Endothelial cell of umbilical vein (primary cell): ENCODE measurements at regions not wholly inside any gene's neighbourhood (a gene's known extent, or its start where the extent isn't known, plus 50 kb on each side); places are given as distances from the start of the nearest gene placed in this dataset.

Experiments
- BruUV-seq: library from RNA; stranded (reverse); fragments of 400-500 nt; replicated peaks from 2 replicates; lab custom pipeline; 2021; lab: Mats Ljungman, UMichigan
- CTCF ChIA-PET: fragments of 300-600, 350-600 bp; sonication (Branson Sonifier 250); formaldehyde crosslinking; loops from one replicate; lab custom pipeline; 2021; ENCODE audit warnings: antibody characterized with exemption, inconsistent platforms; lab: Charles Lee
- POLR2A ChIA-PET: fragments of 300-600, 350-600 bp; sonication (Branson Sonifier 250); formaldehyde crosslinking; loops from one replicate; lab custom pipeline; 2021; ENCODE audit warnings: antibody characterized with exemption, inconsistent platforms; lab: Charles Lee
- DNase-seq: peaks from one replicate; pipeline ENCODE4 v3.0.0-alpha.2; 2011; ENCODE audit warnings: low read depth, low spot score
- FAIRE-seq: peaks from 2 replicates; lab custom pipeline; 2011; peaks lifted over from hg19 to GRCh38; lab: Jason Lieb, UNC
- H2AFZ ChIP-seq: 2 replicates; pipeline ENCODE4 v1.6.0; 2012; ENCODE audit warnings: low read depth, low read length, control low read depth, inconsistent platforms
- H3K27ac ChIP-seq: 2 replicates; pipeline ENCODE4 v1.5.1; 2011; ENCODE audit warnings: low read depth, mild to moderate bottlenecking, control low read depth, low read length, moderate library complexity; ENCODE audit not compliant: insufficient read depth
- H3K27me3 ChIP-seq, 2 experiments: 2 replicates each; pipeline versions ENCODE4 v1.6.0 to v1.6.1; 2011; ENCODE audit warnings: low read length in 2 of 2, mixed read lengths in 1 of 2; ENCODE audit not compliant: control insufficient read depth in 2 of 2, insufficient read depth in 2 of 2
- H3K36me3 ChIP-seq, 2 experiments: 2 replicates in 1 of 2; 3 replicates in 1 of 2; pipeline ENCODE4 v1.5.1; 2011; ENCODE audit warnings: low read length in 2 of 2, mild to moderate bottlenecking in 1 of 2, moderate library complexity in 1 of 2; ENCODE audit not compliant: control insufficient read depth in 2 of 2, insufficient read depth in 2 of 2; ENCODE audit errors: extremely low read depth in 1 of 2
- H3K4me1 ChIP-seq: 3 replicates; pipeline ENCODE4 v1.5.1; 2011; ENCODE audit warnings: mild to moderate bottlenecking, low read length; ENCODE audit not compliant: control insufficient read depth, insufficient read depth; ENCODE audit errors: extremely low read depth
- H3K4me2 ChIP-seq: 2 replicates; pipeline ENCODE4 v1.6.1; 2011; ENCODE audit warnings: low read length, control low read depth, mixed read lengths; ENCODE audit not compliant: insufficient read depth
- H3K4me3 ChIP-seq, 3 experiments: fragments of 200-600 bp in 1 of 3; sonication (generic), shearing (Covaris generic) in 1 of 3; replicated peaks in 1 of 3; 2 replicates each; pipeline ENCODE4 v1.5.1; 2011 to 2016; ENCODE audit warnings: control low read depth in 3 of 3, low read length in 3 of 3, mild to moderate bottlenecking in 2 of 3, inconsistent platforms in 1 of 3, low read depth in 1 of 3, moderate library complexity in 1 of 3; ENCODE audit not compliant: insufficient read depth in 1 of 3
- H3K79me2 ChIP-seq: 2 replicates; pipeline ENCODE4 v1.6.0; 2012; ENCODE audit warnings: low read length, inconsistent platforms; ENCODE audit not compliant: control insufficient read depth, insufficient read depth
- H3K9ac ChIP-seq: replicated peaks from 2 replicates; pipeline ENCODE3; 2011; ENCODE audit warnings: low read length, control low read depth; ENCODE audit not compliant: insufficient read depth; ENCODE audit errors: extremely low read depth
- H3K9me1 ChIP-seq: replicated peaks from 3 replicates; pipeline ENCODE4 v1.6.0; 2011; ENCODE audit warnings: mild to moderate bottlenecking, low read length; ENCODE audit not compliant: control insufficient read depth, insufficient read depth; ENCODE audit errors: extremely low read depth
- H3K9me3 ChIP-seq: replicated peaks from 2 replicates; pipeline ENCODE4 v1.5.1; 2012; ENCODE audit warnings: low read length, inconsistent platforms; ENCODE audit not compliant: control insufficient read depth, insufficient read depth
- H4K20me1 ChIP-seq: replicated peaks from 2 replicates; pipeline ENCODE3; 2011; ENCODE audit warnings: mild to moderate bottlenecking, low read length; ENCODE audit not compliant: control insufficient read depth, insufficient read depth; ENCODE audit errors: extremely low read depth
- EZH2 ChIP-seq: IDR thresholded peaks from 2 replicates; pipeline ENCODE4 v1.6.1; 2012; ENCODE audit warnings: borderline replicate concordance, low read depth, mild to moderate bottlenecking, moderate library complexity, low read length, inconsistent platforms; ENCODE audit not compliant: severe bottlenecking
- FOS ChIP-seq: IDR thresholded peaks from 2 replicates; pipeline ENCODE4 v1.6.1; 2011; ENCODE audit warnings: mild to moderate bottlenecking, low read length, moderate library complexity, borderline replicate concordance; ENCODE audit not compliant: insufficient read depth
- JUN ChIP-seq: IDR thresholded peaks from 2 replicates; pipeline ENCODE4 v1.6.1; 2011; ENCODE audit warnings: borderline replicate concordance, low read depth; ENCODE audit not compliant: insufficient read length, insufficient read depth
- MAX ChIP-seq: IDR thresholded peaks from 2 replicates; pipeline ENCODE4 v1.6.1; 2011; ENCODE audit not compliant: insufficient read depth, insufficient read length
- POLR2A ChIP-seq: IDR thresholded peaks from 2 replicates; pipeline ENCODE4 v1.6.1; 2012; ENCODE audit warnings: low read depth, mild to moderate bottlenecking, control low read depth, low read length
- POLR2AphosphoS5 ChIP-seq: IDR thresholded peaks from 2 replicates; pipeline ENCODE4 v1.6.1; 2012; ENCODE audit warnings: low read depth, mild to moderate bottlenecking, control low read depth, low read length, moderate library complexity; ENCODE audit not compliant: insufficient read depth
- dilution Hi-C: fragments of 300-500 bp; cut with MboI; formaldehyde crosslinking; loops from one replicate; pipeline ENCODE4 v1.15.0; 2019; ENCODE audit warnings: low sequenced_read_pairs; ENCODE audit not compliant: extremely low pct_ligation_motif_present
- intact Hi-C: fragments of 100-400 bp; cut with micrococcal nuclease; formaldehyde crosslinking; loops from one replicate; pipeline ENCODE4 v1.10.0; 2022

GRCh38 chr2:121895723-121896571 lies 140.5 kb downstream of the TSN start:
- H3K4me2 ChIP-seq: no peak overlapping the region
- no peaks in the 10 kb centered on the region for H3K36me3 ChIP-seq
- ChIA-PET POLR2A (no interaction called here), CTCF (interaction anchor here (1.2 kb wide), 2 partner anchors 9 to 85 kb away, joined by 3 read pairs; no protein-coding TSS in a partner anchor)
- TF ChIP-seq EZH2 (no peak), JUN (no peak), POLR2AphosphoS5 (no peak), MAX (no peak), POLR2A (no peak), FOS (no peak)
- H3K27me3 ChIP-seq: no peaks in the 10 kb centered on the region
- no peaks in the 10 kb centered on the region for H3K79me2 ChIP-seq
- H3K9ac ChIP-seq: no peak overlapping the region
- no peaks in the 10 kb centered on the region for H3K9me3 ChIP-seq
- no peak overlapping the region for H3K27ac ChIP-seq
- no TSS peak for BruUV-seq
- intact Hi-C loops (loop anchor here (5.0 kb wide), 2 partner anchors 81 to 851 kb away; no protein-coding TSS in a partner anchor), dilution Hi-C loops (no loop called here)
- H2AFZ ChIP-seq: no peak overlapping the region
- no peaks in the 10 kb centered on the region for H4K20me1 ChIP-seq
- no peak overlapping the region for H3K4me3 ChIP-seq
- FAIRE-seq (no peak), DNase-seq (no peak)
- H3K4me1 ChIP-seq: peaks cover 12% of the 10 kb centered on the region
- no peaks in the 10 kb centered on the region for H3K9me1 ChIP-seq
